ENCODE measurements at regions not wholly inside any gene's neighbourhood (a gene's known extent, or its start where the extent isn't known, plus 50 kb on each side); places are given as distances from the start of the nearest gene placed in this dataset.

DNA sequence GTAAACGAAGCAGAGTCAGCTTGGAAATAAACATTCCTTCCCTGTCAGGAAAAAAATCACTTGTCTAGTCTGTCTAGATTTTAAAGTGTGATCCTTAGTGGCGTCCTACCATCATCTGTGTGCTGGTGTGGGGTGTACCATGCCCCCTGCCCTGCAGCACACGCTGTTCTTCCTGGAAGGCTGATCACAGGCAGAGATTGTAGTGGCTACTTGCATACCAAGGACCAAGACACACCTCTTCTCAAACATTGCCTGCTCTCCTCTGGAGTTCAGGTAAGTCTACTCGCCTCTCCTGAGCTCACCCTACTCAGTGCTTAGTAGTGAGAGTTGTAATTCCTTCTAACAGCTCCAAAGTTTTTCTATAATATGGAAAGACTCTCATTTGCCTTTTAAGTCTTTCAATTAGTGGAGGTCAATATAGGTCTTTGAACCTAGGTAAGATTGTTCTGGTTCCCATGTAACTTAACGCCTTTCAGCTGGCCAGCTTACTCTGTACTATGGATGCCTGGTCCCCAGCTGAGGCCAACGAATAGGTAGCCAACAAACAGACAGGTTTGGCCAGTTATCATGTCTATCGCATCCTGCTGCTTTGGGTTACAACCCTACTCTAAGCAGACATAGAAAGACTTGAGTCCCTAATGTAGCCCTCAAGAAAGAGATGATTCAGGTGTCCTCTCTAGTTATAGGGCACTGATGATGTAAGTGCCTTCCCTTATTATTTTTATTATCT, 55.4 kb downstream of the XCL1 start:
- DNase-seq: no peak

DNA sequence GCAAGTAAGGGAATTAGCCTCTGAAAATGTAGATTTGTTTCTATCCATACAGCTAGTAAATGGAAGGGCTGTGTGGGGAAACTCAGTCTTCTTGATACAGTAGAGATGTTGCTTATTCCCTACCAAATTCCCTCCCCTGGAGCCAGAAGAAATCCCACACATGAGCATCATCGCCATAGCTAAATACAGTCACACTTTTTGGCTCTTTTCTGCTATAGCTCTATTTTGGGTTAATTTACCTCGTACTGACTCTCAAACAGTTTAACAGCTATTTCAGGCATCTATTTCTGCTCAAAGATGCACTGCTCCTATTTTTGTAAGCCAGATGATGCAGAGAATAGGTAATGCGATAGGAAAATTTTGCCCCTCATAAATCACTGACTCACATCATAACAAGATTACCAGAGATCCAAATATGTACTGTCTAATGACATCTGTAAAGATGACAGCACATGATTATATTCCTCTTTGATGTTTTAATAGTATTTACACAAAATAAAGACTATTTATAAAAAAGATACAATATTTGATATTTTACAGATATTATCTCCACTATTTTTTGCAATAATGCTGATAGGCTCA, 58.6 kb downstream of the XCL1 start:
- peak; percentile 56 for DNase-seq

DNA sequence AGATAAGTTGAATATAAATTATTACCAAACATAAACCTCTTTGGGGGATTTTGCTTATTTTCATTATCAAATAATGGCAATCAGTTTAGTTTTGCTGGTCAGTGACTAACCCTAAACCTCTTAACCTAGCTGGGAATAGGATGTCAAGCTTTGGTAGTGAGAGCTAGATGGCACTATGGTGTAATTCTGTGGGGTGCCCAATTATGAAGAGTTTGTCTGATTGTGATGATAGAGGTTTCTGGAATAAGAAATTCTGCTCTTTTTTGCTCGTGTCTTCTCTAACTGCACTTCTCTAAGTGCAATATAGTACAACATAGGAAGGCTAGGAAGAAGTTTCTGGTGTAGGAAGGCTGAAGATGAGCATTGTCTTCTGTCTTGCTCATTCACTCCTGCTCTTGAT, 59.8 kb downstream of the XCL1 start:
- DNase-seq: peak; percentile 42

DNA sequence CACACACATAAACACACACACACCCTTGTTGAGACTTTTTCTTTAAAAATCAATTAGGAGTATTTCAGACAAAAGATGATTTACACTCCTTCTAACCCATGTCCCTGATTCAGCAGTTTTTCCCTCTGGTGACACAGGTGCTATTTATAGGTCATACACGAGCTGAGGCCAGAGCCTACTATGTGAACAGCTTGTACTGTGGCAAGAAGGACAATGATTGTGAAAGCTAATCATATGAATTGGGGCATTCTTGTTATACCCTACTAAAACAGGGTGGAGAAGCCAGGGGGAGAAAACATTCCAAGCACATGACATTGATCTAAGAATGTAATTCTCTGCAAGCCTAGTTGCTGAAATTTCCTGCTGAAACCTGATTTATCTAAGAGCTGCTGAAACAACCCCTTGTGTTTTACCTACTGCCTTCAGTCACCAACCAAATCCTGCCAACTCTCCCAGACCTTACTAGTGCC, 60.3 kb downstream of the XCL1 start:
- no peak for DNase-seq

DNA sequence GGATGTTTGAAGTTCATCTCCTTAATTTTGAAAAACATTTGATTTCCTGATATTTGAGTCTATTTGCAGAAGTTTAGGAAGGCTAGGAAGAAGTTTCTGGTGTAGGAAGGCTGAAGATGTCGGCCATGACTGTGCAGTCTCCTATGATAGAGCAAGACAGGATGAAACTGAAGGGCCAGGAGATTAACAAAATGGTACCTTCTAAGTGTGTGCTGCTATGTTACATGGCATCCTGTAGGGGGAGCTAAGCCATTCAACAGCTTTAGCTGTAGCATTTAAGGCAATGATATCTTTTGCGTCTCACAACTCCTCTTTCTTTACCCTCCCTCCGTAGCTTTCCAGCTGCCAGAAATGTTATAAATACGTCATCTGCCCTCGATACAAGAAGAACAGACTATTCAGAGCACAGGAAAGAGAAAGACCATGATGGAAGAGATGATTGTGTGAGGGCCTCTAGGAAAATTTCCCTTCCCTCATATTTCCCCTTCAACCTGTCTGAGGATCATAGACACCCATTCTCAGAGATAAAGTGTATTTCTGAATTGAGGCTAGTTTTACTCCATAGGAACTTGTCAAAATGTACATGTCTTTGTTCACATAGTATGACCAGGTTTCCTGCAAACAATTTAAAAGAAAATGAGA, 61.1 kb downstream of the XCL1 start:
- DNase-seq: peak; percentile 88

DNA sequence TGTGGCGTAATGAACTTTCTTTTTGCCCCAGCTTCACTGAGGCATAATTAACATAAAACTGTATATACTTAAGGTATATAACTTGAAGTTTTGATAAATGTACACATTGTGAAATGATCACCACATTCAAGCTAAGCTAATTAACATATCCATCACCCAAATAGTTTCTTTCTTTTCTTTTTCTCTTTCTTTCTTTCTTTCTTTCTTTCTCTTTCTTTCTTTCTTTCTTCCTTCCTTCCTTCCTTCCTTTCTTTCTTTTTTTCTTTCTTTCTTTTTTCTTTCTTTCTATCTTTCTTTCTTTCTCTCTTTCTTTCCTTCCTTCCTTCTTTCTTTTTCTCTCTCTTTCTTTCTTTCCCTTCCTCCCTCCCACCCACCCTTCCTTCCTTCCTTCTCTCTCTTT, 62.5 kb downstream of the XCL1 start:
- no peak for DNase-seq

DNA sequence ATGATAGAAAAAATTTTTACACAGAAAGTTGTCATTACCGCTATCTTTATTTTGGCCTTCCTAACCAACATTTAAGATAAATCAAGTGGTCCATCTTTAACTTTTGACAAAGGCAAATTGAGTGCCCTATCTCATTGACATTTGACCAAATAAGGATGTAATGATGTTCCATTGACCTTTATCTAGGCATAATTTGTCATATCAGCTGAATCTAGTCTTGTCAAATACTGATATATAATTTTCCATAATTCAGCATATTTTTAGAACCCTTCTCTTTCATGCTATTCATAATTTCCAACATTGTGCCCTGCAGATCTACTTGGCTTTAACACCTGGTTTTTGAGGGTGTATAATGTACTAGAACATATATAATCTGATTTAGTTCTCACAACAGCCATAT, 63.8 kb downstream of the XCL1 start:
- no peak for DNase-seq

DNA sequence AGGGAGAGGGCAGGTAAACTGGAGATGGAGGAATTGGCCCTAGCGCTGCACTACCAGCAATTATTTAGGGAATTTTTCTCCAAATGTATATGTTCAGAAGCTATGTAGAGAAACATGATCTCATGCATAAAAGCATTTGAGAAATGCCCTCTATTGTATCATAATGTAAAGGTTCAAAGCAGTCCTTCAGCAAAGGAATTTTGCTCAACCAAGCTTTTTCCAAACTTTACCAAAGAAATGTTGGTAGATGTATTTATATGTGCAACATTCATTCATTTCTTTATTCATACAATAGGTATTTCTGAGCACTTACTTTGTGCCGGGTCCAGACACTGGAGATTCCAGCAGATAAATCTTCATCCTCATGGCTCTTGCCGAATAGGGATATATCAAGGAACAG, 64.4 kb downstream of the XCL1 start:
- DNase-seq: no peak

DNA sequence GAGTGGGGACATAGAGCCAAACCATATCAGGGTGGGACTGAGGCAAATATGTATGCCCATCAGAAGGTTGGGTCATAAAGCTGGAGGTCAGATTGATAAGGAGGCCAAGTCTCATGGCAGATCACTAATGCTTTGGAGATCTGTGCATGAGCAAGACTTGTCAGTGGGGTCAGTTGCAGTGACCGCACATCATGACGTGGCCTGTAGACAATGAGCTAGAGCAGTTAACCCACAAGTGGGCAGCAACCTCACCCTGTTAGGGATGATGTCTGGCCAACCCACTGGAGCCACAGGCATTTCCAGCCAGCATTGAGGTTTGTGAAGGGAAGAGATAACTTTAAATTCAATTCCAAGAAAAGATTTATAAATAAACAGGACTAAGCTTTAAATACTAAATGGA, 66.7 kb downstream of the XCL1 start:
- no peak for DNase-seq

All from NCI-H82 (cell line).